BLaER1 (cell line): ENCODE measurements at regions not wholly inside any gene's neighbourhood (a gene's known extent, or its start where the extent isn't known, plus 50 kb on each side); places are given as distances from the start of the nearest gene placed in this dataset.
A peak's percentile ranks its signal among the peaks of the same experiment; 100 is the strongest.

Experiments
- H3K27ac ChIP-seq: shearing (Covaris generic); formaldehyde crosslinking; 2 replicates; pipeline ENCODE4 v1.8.1; 2022
- H3K27me3 ChIP-seq: shearing (Covaris generic); formaldehyde crosslinking; 2 replicates; pipeline ENCODE4 v1.8.1; 2022
- H3K36me3 ChIP-seq: shearing (Covaris generic); formaldehyde crosslinking; 2 replicates; pipeline ENCODE4 v1.8.1; 2022
- H3K4me1 ChIP-seq: shearing (Covaris generic); formaldehyde crosslinking; 2 replicates; pipeline ENCODE4 v1.8.1; 2022
- H3K4me2 ChIP-seq: shearing (Covaris generic); formaldehyde crosslinking; 2 replicates; pipeline ENCODE4 v1.8.1; 2022
- H3K4me3 ChIP-seq: shearing (Covaris generic); formaldehyde crosslinking; 2 replicates; pipeline ENCODE4 v1.8.1; 2022
- H3K9ac ChIP-seq: shearing (Covaris generic); formaldehyde crosslinking; 2 replicates; pipeline ENCODE4 v1.8.1; 2022
- H3K9me3 ChIP-seq: shearing (Covaris generic); formaldehyde crosslinking; 2 replicates; pipeline ENCODE4 v1.8.1; 2022
- H4K20me1 ChIP-seq: shearing (Covaris generic); formaldehyde crosslinking; 2 replicates; pipeline ENCODE4 v1.8.1; 2022
- Cebpa-rat ChIP-seq: shearing (Covaris generic); IDR thresholded peaks from 2 replicates; pipeline ENCODE4 v1.8.1; 2022

DNA sequence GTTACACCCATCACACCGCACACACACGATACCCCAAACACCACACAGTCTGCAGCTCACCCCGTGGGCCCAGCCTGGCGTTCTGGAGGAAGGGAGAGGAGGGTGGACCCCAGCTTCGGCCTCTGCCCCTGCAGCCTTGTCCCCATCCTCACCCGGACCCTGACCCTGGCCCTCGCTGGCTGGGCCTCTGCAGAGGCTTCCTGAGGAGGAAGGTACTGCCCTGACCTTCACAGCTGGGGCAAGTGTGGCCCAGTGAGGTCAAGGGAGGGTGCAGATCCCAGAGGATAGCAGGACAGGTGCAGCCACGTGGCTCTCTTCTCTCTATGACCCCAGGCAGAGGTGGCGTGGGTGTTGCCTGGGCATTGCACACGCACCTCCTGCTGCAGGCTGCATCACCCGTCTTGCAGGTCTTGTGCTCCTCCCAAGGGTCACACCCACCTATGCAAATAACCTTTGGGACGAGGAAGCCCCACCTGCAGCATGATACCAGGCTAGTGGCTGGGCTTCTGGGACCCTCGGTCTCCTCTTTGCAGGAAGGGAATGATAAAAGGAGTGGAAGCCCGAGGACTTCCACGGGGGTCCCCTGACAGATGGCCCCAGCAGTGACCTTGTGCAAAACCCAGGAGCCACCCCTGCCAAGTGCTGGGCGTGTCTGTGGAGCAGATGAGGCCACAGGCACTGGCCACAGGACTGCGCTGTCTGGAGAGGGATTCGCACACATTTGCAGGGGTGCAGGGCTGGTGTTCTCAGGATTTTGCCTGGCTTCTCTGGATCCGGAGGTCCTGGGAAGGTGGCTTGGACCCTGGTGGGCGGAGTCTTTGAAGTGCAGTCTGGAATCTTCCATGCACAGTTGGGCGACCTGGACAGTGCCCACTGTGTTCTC is 1241.5 kb downstream of the BRD1 start:
- H3K4me1 ChIP-seq = peaks cover 72% of the 10 kb centered on the region

GRCh38 chr22:48584170-48584569 is 1243.5 kb downstream of the BRD1 start:
- Histone ChIP-seq H3K27me3 (peaks cover 56% of the 10 kb centered on the region), H3K4me2 (peak overlapping the region; percentile 73; the same call in 1 of the 2 replicates), H3K4me3 (peak overlapping the region; percentile 59; the same call in 1 of the 2 replicates), H3K4me1 (peaks cover 72% of the 10 kb centered on the region), H3K9me3 (no peaks in the 10 kb centered on the region), H3K27ac (no peak overlapping the region), H3K9ac (no peak overlapping the region), H3K36me3 (no peaks in the 10 kb centered on the region), H4K20me1 (peaks cover 34% of the 10 kb centered on the region)
- TF ChIP-seq Cebpa-rat = no peak

More for the DNA sequence above, 1241.5 kb downstream of the BRD1 start:
- Histone ChIP-seq H3K4me3 (peak overlapping the region; percentile 59; the same call in 1 of the 2 replicates), H3K9ac (peak overlapping the region; percentile 33; the same call in 1 of the 2 replicates), H3K9me3 (no peaks in the 10 kb centered on the region), H3K27ac (peak overlapping the region; percentile 73), H3K4me2 (peak overlapping the region; percentile 73), H4K20me1 (peaks cover 14% of the 10 kb centered on the region), H3K27me3 (peaks cover 37% of the 10 kb centered on the region), H3K36me3 (no peaks in the 10 kb centered on the region)
- TF ChIP-seq Cebpa-rat = no peak

- H3K9ac ChIP-seq = no peak overlapping the region
- peak overlapping the region; percentile 90; the same call in 1 of the 2 replicates for H3K4me2 ChIP-seq
- TF ChIP-seq Cebpa-rat = no peak
- peaks cover 68% of the 10 kb centered on the region for H3K27me3 ChIP-seq
- peaks cover 57% of the 10 kb centered on the region for H4K20me1 ChIP-seq
- H3K9me3 ChIP-seq = no peaks in the 10 kb centered on the region
- peaks cover 72% of the 10 kb centered on the region for H3K4me1 ChIP-seq
- peak overlapping the region; percentile 31; the same call in 1 of the 2 replicates for H3K4me3 ChIP-seq
- H3K27ac ChIP-seq = no peak overlapping the region
- H3K36me3 ChIP-seq = no peaks in the 10 kb centered on the region
Observed at GRCh38 chr22:48581796-48582469, 1245.7 kb downstream of the BRD1 start.

- Histone ChIP-seq H3K4me2 (peak overlapping the region; percentile 90), H3K27ac (no peak overlapping the region), H3K9ac (no peak overlapping the region), H3K27me3 (peaks cover 75% of the 10 kb centered on the region), H4K20me1 (peaks cover 58% of the 10 kb centered on the region), H3K4me3 (peak overlapping the region; percentile 31; the same call in 1 of the 2 replicates), H3K9me3 (no peaks in the 10 kb centered on the region), H3K4me1 (peaks cover 67% of the 10 kb centered on the region), H3K36me3 (no peaks in the 10 kb centered on the region)
- TF ChIP-seq Cebpa-rat = no peak
Observed at GRCh38 chr22:48581205-48581766, 1246.4 kb downstream of the BRD1 start.

GRCh38 chr22:48580481-48580970 is 1247.1 kb downstream of the BRD1 start:
- Histone ChIP-seq H3K27me3 (peaks cover 81% of the 10 kb centered on the region), H3K27ac (no peak overlapping the region), H3K36me3 (no peaks in the 10 kb centered on the region), H3K9ac (no peak overlapping the region), H3K4me3 (no peak overlapping the region), H3K9me3 (no peaks in the 10 kb centered on the region), H4K20me1 (peaks cover 58% of the 10 kb centered on the region), H3K4me2 (peak overlapping the region; percentile 90), H3K4me1 (peaks cover 59% of the 10 kb centered on the region)
- TF ChIP-seq Cebpa-rat = no peak

DNA sequence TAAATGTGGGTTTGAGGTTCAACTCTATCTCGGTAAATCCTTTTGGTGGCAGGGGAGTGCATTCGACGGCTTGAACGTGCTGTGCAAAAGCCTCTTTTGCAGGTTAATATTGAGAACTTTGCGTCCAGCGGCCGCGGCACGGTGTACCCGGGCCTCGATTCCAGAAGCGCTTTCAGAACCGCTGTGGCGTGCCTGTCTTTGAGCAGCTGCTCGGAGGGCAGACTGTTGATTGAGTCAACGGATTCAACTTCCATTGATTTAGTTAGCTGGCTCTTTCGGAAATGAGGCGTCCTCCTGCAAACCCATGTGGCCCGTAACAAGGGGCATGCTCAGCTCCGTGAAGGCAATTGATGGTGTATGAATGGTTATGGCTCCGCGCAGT is 1247.8 kb downstream of the BRD1 start:
- Histone ChIP-seq H3K9me3 (no peaks in the 10 kb centered on the region), H3K4me2 (peak overlapping the region; percentile 90; the same call in 1 of the 2 replicates), H3K9ac (0 out of 2 replicates have a peak overlapping the region, but pooled peaks have one; percentile 5), H3K36me3 (no peaks in the 10 kb centered on the region), H3K4me3 (no peak overlapping the region; the same call in 1 of the 2 replicates), H3K27me3 (peaks cover 87% of the 10 kb centered on the region), H3K4me1 (peaks cover 55% of the 10 kb centered on the region), H3K27ac (no peak overlapping the region), H4K20me1 (peaks cover 59% of the 10 kb centered on the region)
- no peak for TF ChIP-seq Cebpa-rat

- TF ChIP-seq Cebpa-rat = no peak
- Histone ChIP-seq H3K4me2 (peak overlapping the region; percentile 90), H3K4me3 (peak overlapping the region; percentile 68; the same call in 1 of the 2 replicates), H3K9ac (0 out of 2 replicates have a peak overlapping the region, but pooled peaks have one; percentile 5), H3K27ac (no peak overlapping the region), H3K27me3 (peaks cover 94% of the 10 kb centered on the region), H4K20me1 (peaks cover 65% of the 10 kb centered on the region), H3K36me3 (no peaks in the 10 kb centered on the region), H3K9me3 (no peaks in the 10 kb centered on the region), H3K4me1 (peaks cover 54% of the 10 kb centered on the region)
Observed at GRCh38 chr22:48579043-48579927, 1248.4 kb downstream of the BRD1 start.

GRCh38 chr22:48578138-48579042 is 1249.3 kb downstream of the BRD1 start:
- H3K9ac ChIP-seq = no peak overlapping the region
- peak overlapping the region; percentile 68 for H3K4me3 ChIP-seq
- H3K27ac ChIP-seq = no peak overlapping the region
- peaks cover 72% of the 10 kb centered on the region for H4K20me1 ChIP-seq
- peaks cover 53% of the 10 kb centered on the region for H3K4me1 ChIP-seq
- peak overlapping the region; percentile 90 for H3K4me2 ChIP-seq
- H3K9me3 ChIP-seq = no peaks in the 10 kb centered on the region
- no peaks in the 10 kb centered on the region for H3K36me3 ChIP-seq
- H3K27me3 ChIP-seq = peaks cover 97% of the 10 kb centered on the region
- no peak for TF ChIP-seq Cebpa-rat
